ENCODE measurements at regions not wholly inside any gene's neighbourhood (a gene's known extent, or its start where the extent isn't known, plus 50 kb on each side); places are given as distances from the start of the nearest gene placed in this dataset.

DNA sequence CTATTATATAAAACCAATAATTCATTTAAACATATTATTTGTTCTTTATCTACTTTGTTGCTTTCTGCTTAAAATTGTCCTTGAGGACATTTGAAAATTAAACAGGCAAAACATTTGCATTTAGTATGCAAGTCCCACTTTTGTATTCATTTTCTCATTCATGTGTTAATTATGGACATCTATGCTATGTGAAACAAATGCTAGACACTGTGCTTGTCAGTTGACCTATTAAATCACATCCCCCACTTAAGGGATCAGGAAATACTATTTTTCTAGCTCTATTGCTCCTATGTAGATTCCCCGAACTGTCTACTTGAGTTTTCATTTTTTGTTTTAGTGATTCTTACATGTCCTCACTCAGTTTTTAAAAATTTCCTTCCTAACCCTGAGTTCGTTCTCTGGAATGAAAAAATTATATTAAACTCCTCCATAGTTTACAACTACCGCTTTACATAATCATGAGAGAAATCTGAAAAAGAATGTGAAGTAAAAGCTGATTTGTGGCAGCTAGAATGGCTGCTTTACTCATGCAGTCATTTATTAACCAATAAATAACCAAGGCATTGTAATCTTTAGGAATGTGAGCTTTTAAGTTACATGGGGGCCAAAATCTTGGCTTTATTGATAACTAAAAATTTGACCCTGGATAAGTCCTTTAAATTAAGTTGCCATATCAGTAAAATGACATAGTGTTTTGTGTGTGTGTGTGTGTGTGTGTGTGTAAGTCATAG lies 188.5 kb downstream of the LIG4 start:
- no peak for DNase-seq (ENCODE audit: low read depth)
- no peak overlapping the region for H3K4me3 ChIP-seq (ENCODE audit: low read depth, low read length)

DNA sequence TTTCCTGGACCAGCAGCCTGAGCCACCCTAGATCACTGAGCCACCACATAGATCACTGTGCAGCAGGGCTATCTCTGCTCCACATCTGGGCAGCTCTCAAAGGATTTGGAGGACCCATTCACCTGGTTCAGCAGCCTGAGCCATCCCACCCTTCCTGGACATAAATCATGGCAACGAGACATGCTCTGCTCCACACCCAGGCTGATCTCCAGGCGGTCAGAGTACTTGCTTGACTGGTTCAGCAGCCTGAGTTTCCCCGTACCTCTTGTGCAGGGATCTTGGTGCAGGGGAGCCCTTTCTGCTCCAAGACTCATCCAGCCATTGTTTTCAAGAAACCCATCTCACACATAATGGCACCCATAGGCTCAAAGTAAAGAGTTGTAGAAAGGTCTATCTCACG lies 195.3 kb downstream of the LIG4 start:
- DNase-seq (ENCODE audit: low read depth): no peak

DNA sequence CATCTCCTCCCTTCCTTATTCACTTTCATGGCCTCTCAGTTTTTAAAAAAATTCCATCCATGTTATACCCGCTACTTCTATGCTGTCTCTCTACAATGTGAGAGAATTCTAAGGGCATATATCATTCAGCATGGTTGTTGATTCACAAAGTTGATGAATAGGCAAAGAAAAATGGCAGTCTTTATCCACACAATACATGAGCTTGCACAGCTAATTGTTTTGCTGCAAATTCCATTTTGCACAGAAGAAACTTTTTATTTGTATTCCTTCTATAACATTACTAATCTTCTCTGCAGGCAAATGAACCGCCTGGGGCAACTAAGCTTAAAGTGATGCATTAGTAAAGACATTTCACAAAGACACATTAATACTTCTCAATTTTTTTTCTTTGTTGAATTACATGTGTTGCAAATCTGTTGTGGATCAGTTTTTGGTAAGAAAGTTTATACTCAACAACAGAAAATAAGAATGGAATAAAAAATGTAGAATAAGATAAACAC lies 196.9 kb downstream of the LIG4 start:
- no peak overlapping the region for H3K4me3 ChIP-seq (ENCODE audit: low read depth, low read length)
- no peak for DNase-seq (ENCODE audit: low read depth)

More for the DNA sequence above, 195.3 kb downstream of the LIG4 start:
- H3K4me3 ChIP-seq (ENCODE audit: low read depth, low read length): no peak overlapping the region

DNA sequence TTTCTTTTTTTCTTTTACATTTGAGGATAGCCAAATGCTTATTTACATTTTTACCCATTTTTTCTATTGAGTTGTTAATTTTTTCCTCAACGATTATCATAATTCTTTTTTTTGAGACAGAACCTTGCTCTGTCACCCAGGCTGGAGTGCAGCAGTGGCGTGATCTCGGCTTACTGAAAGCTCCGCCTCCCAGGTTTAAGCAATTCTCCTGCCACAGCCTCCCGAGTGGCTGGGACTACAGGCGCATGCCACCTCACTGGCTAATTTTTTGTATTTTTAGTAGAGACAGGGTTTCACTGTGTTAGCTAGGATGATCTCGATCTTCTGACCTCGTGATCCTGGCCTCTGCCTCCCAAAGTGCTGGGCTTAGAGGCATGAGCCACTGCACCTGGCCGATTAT lies 208.7 kb downstream of the LIG4 start:
- no peak overlapping the region for H3K4me3 ChIP-seq (ENCODE audit: low read depth, low read length)
- DNase-seq (ENCODE audit: low read depth): no peak

DNA sequence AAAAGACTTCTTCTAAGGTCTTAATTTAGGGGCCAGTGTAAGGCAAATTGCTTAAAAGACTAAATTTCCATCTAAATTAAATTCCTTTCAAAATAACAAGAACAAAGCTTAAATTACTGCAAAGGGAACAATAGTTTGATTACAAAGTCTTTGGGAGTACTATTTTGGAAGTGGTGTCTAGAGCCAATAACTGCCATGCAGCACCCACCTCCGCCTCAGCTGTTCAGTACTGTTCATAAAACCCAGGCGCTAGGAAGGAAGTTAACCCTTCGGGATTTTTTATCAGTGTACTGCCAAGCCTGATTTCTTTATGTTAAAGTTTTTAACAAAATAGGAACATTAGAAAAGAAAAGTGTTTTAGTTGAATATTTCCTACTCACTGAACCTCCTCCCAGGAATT lies 210.1 kb downstream of the LIG4 start:
- no peak overlapping the region for H3K4me3 ChIP-seq (ENCODE audit: low read depth, low read length)
- DNase-seq (ENCODE audit: low read depth): no peak

DNA sequence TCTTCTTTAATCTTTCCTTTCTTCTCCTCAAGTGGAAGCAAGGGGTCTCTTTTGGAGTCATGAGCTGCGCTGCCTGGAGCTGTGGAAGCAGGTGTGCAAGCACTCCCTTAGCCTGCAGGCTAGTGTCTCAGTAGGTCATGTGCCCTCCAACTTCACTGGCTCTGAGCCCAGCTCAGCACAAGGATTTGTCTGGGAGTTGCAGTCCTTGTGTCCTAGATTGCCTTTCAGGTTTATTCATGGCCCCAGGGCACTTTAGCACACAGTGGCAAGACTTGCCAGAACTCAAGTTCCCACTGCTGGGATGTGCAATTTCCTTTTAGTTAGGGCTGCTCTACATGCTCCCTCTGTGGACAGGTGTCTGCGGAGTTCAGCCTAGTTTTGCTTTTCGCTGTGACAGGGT lies 211.7 kb downstream of the LIG4 start:
- no peak for DNase-seq (ENCODE audit: low read depth)
- H3K4me3 ChIP-seq (ENCODE audit: low read depth, low read length): no peak overlapping the region

DNA sequence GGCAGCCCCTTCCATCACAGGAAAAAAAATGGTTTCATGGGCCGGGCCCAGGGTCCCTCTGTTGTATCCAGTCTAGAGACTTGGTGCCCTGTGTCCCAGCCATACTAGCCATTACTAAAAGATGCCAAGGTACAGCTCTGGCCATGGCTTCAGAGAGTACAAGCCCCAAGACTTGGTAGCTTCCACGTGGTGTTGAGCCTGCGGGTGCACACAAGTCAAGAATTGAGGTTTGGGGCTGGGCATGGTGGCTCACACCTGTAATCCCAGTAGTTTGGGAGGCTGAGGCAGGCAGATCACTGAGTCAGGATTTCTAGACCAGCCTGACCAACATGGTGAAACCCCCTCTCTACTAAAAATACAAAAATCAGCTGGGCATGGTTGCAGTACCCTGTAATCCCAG lies 214.3 kb downstream of the LIG4 start:
- DNase-seq (ENCODE audit: low read depth): no peak
- no peak overlapping the region for H3K4me3 ChIP-seq (ENCODE audit: low read depth, low read length)

DNA sequence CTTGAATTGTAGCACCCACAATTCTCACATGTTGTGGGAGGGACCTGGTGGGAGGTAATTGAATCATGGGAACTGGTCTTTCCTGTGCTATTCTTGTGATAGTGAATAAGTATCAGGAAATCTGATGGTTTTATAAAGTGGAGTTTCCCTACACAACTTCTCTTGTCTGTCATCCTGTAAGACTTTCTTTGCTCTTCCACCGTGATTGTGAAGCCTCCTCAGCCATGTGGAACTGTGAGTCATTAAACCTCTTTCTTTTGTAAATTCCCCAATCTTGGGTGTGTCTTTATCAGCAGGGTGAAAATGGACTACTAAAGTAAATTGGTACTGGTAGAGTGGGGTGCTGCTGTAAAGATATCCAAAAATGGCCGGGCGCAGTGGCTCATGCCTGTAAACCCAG lies 215.6 kb downstream of the LIG4 start:
- DNase-seq (ENCODE audit: low read depth): no peak
- no peak overlapping the region for H3K4me3 ChIP-seq (ENCODE audit: low read depth, low read length)

DNA sequence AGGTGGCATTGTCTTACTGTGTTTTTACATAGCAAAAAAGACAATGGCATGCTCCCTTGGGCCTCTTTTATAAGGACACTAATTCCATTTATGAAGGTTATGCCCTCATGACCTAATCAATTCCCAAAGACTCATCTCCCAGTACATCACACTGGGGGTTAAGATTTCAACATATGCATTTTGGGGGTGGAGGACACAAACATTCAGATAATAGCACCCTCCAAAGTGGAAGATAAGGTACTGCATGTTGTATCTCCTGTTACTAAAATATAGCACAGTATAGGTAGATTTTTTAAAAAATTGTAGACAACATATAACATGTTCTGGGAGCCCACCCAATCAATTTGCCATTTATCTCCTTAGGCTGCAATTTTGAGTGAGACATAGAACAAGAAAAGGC lies 221.2 kb downstream of the LIG4 start:
- DNase-seq (ENCODE audit: low read depth): no peak
- H3K4me3 ChIP-seq (ENCODE audit: low read depth, low read length): no peak overlapping the region

DNA sequence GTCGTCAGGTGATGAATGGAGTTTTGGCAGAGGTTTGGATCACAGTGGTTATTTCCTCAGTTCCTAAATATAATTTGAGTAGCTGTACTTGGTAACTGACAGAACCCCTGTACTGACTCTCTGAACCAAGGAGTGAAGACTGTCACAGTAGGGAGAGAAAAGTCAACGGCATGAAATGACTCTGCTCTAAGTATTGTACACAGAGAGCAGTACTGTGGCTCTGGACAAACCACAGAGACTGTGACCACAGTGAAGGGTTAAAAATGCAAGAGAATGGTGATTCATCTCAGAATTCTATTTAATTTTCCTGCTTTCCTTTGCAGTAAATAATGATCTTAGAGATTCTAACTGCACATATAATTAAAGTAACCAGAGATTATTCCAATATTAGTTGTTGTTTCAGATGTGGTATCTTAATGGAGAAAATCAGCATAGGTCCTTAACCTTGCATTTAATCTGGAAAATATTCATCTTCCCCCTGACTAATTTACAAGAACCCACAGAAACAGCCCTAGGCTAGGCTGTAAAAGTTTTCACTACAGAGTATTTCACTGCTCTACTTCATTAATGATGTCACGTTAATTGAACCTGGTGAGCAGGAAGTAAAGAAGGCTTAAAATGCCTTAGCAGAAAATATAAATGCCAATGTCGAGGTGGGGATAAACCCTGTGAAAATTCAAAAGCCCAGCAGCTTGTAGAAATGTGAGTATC lies 221.9 kb downstream of the LIG4 start:
- no peak for DNase-seq (ENCODE audit: low read depth)
- no peak overlapping the region for H3K4me3 ChIP-seq (ENCODE audit: low read depth, low read length)

DNA sequence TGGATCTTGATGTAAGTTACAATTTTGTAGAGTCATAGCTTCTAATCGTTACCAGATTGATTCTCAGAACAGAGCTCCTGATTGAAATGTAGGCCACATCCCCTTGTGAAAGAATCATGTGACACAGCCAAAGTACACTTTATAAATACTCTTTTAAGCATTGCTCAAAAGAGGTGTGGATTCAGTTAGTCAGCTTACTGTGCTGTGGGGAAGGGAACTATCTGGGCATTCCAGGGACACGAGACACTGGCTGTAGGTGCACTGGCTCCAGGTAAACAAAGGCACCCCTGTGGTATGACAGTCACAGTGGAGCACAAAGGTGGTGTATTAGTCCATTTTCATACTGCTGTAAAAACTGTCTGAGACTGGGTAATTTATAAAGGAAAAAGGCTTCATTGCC lies 222.8 kb downstream of the LIG4 start:
- DNase-seq (ENCODE audit: low read depth): no peak
- H3K4me3 ChIP-seq (ENCODE audit: low read depth, low read length): no peak overlapping the region

DNA sequence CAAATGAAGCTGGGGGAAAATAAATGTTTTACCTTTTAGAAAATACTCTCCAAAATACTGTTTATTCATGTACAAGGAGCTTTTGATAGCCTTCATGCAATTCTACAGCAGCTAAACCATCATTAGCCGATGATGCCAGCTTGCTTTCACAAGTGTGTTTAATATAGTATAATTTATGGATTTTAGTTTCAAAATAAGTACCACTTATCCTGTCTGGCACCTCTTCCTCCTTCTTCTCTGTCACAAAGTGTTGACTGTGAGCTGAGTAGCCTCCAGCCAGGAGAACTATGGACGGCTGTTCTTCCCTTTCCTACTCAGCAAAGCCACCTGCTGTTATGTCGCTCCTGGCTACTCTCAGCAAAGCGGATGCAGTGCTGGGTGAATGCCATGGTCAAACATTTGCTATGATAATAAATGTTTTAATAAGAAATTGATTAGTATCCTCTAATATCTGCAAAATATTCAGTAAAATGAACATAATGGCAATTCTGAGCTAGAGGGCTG lies 238.2 kb downstream of the LIG4 start:
- no peak for DNase-seq (ENCODE audit: low read depth)
- no peak overlapping the region for H3K4me3 ChIP-seq (ENCODE audit: low read depth, low read length)

DNA sequence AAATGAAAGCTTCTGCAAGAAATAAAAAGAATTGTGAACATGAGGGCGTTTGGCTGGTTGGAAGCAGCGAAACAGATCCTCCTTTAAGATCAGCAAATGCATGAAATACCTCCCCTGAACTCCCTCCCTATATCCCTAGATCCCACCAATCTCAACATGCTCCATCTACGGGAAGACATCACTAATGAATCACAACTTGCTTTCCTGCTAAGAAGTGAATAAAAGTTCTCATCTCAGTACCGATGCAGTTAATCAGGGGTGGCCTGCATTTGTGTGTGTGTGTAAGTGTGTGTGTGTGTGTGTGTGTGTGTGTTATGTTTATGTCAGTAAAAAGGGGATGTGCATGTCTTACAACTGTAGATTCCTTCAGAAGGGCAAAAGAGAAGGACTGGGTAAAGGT lies 238.7 kb downstream of the LIG4 start:
- no peak overlapping the region for H3K4me3 ChIP-seq (ENCODE audit: low read depth, low read length)
- DNase-seq (ENCODE audit: low read depth): no peak

DNA sequence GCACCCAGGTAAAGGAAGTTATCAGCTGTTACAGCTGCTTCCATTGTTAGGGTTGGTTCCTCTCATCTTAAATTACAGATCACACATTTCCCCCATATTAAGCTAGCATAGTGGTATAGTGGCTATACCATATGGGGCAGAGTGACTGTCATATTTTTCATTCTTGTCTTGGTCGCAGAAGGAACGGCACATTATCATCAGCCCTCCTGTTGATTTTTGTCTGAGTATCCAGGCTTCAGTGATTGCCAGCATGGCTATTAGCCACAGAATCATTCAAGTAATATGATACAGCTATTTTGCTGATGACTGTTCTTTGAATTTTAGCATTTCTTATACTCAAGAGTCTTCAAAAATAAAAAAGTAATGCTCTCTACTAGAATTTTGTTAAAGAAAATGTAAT lies 240.9 kb downstream of the LIG4 start:
- no peak for DNase-seq (ENCODE audit: low read depth)
- no peak overlapping the region for H3K4me3 ChIP-seq (ENCODE audit: low read depth, low read length)

DNA sequence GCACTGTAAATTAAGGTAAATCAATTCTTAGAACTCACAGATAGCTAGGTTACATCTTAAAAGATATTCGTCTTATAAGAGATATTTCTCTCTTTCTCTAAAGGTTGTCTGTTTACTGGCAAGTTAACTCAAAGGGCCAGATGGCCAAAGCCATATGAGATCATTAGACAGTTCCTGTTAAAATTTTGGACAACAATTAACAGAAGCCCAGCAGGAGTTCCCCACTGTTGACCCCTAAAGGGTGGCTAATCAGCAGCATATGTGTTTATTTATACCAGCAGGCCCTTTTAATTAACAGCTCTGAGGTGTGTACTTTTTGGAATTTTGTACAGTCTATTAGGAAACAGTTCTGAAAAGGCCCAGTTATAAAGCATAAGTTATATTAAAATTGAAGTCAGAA lies 245.8 kb downstream of the LIG4 start:
- no peak overlapping the region for H3K4me3 ChIP-seq (ENCODE audit: low read depth, low read length)
- DNase-seq (ENCODE audit: low read depth): no peak

DNA sequence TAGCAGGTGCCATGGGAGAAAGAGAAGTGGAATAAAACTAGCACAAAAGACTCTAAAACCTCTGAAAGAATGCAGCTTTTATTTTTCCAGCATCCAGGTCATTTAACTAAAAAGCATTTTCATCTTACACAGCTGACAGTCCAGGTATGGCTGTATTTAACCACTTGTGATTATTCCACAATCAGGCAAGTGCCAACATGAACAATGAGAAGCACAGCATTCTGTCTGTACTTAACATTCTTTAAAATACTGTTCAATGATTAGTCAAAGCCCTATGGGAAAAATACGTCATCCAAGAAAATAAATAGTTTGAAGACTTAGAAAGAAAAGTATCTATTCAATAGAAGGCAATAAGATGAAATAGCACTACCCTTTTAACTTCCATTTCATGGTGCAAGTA lies 246.9 kb downstream of the LIG4 start:
- H3K4me3 ChIP-seq (ENCODE audit: low read depth, low read length): no peak overlapping the region
- no peak for DNase-seq (ENCODE audit: low read depth)

DNA sequence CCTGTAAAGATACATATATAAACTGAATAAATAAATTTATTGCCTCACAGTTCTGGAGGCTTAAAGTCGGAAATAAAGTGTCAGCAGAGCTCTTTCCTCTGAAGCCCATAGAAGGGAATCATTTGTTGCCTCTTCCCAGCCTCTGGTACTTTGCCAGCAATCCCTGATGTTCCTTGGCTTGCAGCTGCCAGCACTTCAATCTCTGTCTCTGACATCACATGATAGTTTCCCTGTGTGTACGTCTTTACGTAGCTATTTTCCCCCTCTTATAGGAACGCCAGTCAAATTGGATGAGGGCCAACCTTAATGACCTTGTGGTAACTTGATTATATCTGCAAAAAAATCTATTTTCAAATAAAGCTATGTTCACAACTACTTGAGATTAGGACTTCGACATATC lies 250.9 kb downstream of the LIG4 start:
- DNase-seq (ENCODE audit: low read depth): no peak
- no peak overlapping the region for H3K4me3 ChIP-seq (ENCODE audit: low read depth, low read length)

DNA sequence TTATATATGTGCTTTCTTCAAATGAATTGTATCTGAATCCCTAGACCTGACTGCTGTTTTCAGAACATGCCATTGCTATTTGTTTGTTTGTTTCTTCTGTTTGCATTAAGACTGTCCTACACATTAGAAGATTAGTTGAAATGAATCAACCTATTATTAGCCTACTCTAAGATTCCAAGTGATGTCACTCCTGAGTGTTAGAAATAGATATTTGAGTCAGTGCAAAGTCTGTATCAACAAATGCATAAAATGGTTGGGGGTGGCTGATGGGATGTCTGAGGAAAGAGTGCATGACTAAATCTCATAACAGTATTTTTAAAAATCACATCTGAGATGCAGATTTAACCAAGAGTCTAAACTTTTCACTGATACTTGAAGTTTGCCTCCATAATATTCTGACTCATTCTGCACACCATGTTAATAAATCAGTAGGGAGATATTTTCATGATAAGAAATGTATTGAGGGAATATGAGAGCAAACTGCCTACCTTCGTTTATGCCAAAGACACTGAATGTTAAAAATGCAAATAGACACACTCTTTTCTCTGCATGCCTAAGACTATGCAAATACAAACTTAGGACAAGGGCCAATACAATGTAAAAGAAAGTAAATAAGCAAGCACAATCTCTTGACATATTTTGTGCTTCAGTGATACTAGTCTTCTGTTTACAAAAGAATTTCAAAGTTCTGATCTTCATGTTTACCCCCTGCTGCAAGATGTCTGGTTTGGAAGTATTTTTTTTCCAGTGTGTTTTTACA lies 253.3 kb downstream of the LIG4 start:
- no peak overlapping the region for H3K4me3 ChIP-seq (ENCODE audit: low read depth, low read length)
- DNase-seq (ENCODE audit: low read depth): no peak

DNA sequence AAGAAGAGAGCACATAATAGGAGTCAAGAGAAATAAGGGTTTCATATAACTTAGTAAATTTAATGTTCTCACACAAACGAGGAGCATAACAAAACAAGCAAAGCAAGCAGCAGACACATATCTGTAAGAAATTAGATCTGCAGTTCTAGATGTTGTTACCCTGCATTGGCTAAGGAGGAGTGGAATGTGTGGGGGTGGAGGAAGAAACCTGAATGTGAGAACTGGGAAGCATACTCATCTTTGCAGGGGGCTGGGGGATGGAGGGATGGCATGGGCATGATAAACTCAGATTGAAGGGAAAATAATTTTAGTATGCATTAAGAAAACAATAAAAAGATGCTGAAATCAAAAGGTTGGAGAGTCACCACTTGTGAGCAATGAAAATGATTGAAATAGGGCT lies 255.0 kb downstream of the LIG4 start:
- no peak overlapping the region for H3K4me3 ChIP-seq (ENCODE audit: low read depth, low read length)
- DNase-seq (ENCODE audit: low read depth): no peak

DNA sequence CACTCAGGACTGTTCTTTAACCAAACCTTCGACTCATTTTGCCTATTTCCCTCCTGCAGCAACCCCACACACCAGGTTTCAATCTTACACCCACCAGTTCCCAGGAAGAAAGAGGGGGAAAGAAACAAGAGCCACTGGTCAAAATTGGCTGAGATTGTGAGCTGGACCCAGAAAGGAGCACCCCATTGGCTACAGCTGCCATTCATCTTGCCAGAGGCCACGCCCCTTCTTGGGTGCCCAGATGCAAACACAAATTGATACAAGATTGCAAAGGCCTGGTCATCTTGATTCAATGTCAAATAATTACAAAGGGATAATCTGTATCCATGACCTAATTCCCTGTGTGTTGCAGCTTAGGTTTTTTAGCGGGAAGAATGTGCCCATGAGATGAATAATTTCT lies 258.4 kb downstream of the LIG4 start:
- no peak for DNase-seq (ENCODE audit: low read depth)

More for the DNA sequence above, 258.4 kb downstream of the LIG4 start:
- H3K4me3 ChIP-seq (ENCODE audit: low read depth, low read length): no peak overlapping the region
